Glutamatergic neuron (in vitro differentiated cells): ENCODE measurements at regions not wholly inside any gene's neighbourhood (a gene's known extent, or its start where the extent isn't known, plus 50 kb on each side); places are given as distances from the start of the nearest gene placed in this dataset.

Source experiments
- DNase-seq: peaks from one replicate; pipeline ENCODE4 v3.0.0; 2022
- H3K27ac Mint-ChIP-seq: one replicate; pipeline ENCODE4 v1.8.0; 2020; ENCODE audit warnings: mild to moderate bottlenecking, mixed read lengths, inconsistent platforms; ENCODE audit not compliant: unreplicated experiment
- H3K27me3 Mint-ChIP-seq: one replicate; pipeline ENCODE4 v1.8.0; 2020; ENCODE audit warnings: mild to moderate bottlenecking, moderate library complexity, mixed read lengths, inconsistent platforms; ENCODE audit not compliant: unreplicated experiment
- H3K36me3 Mint-ChIP-seq: one replicate; pipeline ENCODE4 v1.8.0; 2020; ENCODE audit warnings: mild to moderate bottlenecking, mixed read lengths, inconsistent platforms; ENCODE audit not compliant: unreplicated experiment
- H3K4me1 Mint-ChIP-seq: one replicate; pipeline ENCODE4 v1.8.0; 2020; ENCODE audit warnings: mild to moderate bottlenecking, low read depth, mixed read lengths, inconsistent platforms; ENCODE audit not compliant: unreplicated experiment
- H3K4me3 Mint-ChIP-seq: one replicate; pipeline ENCODE4 v1.8.0; 2020; ENCODE audit warnings: mild to moderate bottlenecking, mixed read lengths, inconsistent platforms; ENCODE audit not compliant: unreplicated experiment
- H3K9me3 Mint-ChIP-seq: one replicate; pipeline ENCODE4 v1.8.0; 2020; ENCODE audit warnings: mild to moderate bottlenecking, moderate library complexity, mixed read lengths, inconsistent platforms; ENCODE audit not compliant: unreplicated experiment
- CTCF ChIP-seq: fragments of 200-600 bp; sonication (generic); IDR thresholded peaks from one replicate; pipeline ENCODE4 v1.5.0; 2021; ENCODE audit not compliant: partially characterized antibody, unreplicated experiment

- no peak overlapping the region for H3K4me3 Mint-ChIP-seq
- no peaks in the 10 kb centered on the region for H3K27me3 Mint-ChIP-seq
- no peak for DNase-seq
- H3K9me3 Mint-ChIP-seq, result no peaks in the 10 kb centered on the region
- no peak overlapping the region for H3K27ac Mint-ChIP-seq
- TF ChIP-seq CTCF, result no peak
- no peaks in the 10 kb centered on the region for H3K36me3 Mint-ChIP-seq
- H3K4me1 Mint-ChIP-seq, result no peaks in the 10 kb centered on the region
Measured at GRCh38 chr2:226656367-226656766, 143.3 kb downstream of the IRS1 start.

DNA sequence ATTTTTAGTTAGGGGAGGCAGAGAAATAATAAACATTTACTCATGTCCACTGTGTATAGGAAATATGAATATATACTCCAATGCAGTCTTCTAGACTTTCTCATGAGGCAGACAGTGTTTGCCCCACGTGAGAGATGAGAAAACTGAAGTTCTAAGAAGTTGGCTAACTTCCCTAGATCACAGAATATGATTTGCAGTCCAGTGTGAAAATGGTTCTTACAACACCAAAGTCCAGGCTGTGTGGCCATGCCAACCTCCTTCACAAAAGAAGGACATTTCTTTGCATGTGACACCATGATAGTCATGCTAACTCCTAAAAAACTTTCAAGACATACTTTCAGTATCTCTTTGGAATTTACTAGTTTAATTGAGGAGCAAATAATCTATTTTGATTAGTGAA, 143.7 kb downstream of the IRS1 start:
- Mint-ChIP-seq H3K9me3 (no peaks in the 10 kb centered on the region), H3K27me3 (no peaks in the 10 kb centered on the region), H3K36me3 (no peaks in the 10 kb centered on the region), H3K27ac (no peak overlapping the region), H3K4me3 (no peak overlapping the region), H3K4me1 (no peaks in the 10 kb centered on the region)
- DNase-seq, result no peak
- TF ChIP-seq CTCF, result no peak

DNA sequence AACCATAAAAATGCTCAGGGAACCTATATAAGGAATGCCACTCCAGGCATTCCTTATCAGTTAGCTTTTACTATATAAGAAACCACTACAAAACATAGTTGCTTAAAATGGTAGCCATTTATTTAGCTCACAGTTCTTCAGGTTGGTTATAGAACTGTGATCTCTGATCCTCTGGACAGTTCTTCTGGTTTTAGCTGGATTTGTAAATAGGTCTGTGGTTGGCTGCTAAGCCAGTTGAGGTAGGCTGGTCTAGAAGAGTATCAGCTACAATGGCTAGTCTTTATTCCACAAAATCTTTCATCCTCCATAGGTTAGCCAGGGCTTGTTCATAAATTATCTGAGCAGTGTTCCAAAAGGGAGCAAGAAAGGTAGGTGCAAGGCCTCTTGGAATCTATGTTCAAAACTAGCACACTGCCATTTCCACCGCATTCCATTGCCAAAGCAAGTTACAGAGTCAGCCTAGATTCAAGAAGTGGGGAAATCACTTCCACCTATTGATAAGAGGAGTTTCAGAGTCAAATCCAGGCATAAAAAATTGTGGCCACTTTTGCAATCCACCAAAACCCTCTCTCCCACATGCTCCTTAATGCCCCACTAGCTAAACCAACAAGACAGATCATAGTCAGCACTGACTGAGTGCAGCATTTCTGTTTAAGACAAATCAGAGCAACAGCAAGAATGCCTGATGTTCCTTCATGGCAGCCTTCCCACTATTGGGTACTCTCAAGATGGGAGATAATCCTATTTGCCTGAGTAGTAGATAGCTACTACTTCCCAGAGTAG, 146.4 kb downstream of the IRS1 start:
- Mint-ChIP-seq H3K4me1 (no peaks in the 10 kb centered on the region), H3K27ac (no peak overlapping the region), H3K27me3 (no peaks in the 10 kb centered on the region), H3K9me3 (peaks cover 5% of the 10 kb centered on the region), H3K4me3 (no peak overlapping the region), H3K36me3 (peaks cover 10% of the 10 kb centered on the region)
- TF ChIP-seq CTCF, result no peak
- no peak for DNase-seq

DNA sequence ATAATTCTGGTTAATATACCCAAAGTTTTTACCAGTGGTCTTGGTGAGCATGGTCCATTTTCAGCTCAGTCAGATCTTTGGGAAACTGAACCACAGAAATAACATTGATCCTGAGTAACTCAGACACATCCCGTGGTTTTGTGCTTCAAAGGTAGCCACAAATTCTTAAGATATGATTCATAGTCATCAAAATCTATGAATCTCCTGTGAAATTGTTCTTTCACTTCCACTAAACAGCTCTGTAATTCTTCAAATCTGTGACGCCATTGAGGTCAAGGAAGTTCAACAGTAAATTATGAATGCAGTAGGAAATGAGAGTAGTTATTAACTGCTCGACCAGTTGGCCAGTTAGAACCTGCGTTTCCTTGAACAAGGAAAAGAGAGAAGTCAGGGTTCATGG, 147.3 kb downstream of the IRS1 start:
- Mint-ChIP-seq H3K27ac (no peak overlapping the region), H3K4me3 (no peak overlapping the region), H3K36me3 (peaks cover 10% of the 10 kb centered on the region), H3K27me3 (no peaks in the 10 kb centered on the region), H3K9me3 (peaks cover 5% of the 10 kb centered on the region), H3K4me1 (no peaks in the 10 kb centered on the region)
- DNase-seq, result no peak
- no peak for TF ChIP-seq CTCF

- H3K4me1 Mint-ChIP-seq, result no peaks in the 10 kb centered on the region
- H3K36me3 Mint-ChIP-seq, result peaks cover 10% of the 10 kb centered on the region
- no peak overlapping the region for H3K27ac Mint-ChIP-seq
- no peak for TF ChIP-seq CTCF
- no peaks in the 10 kb centered on the region for H3K27me3 Mint-ChIP-seq
- DNase-seq, result no peak
- H3K9me3 Mint-ChIP-seq, result peaks cover 5% of the 10 kb centered on the region
- H3K4me3 Mint-ChIP-seq, result no peak overlapping the region
Measured at GRCh38 chr2:226649871-226650660, 149.6 kb downstream of the IRS1 start.
